Nephron (organoid): ENCODE measurements at regions not wholly inside any gene's neighbourhood (a gene's known extent, or its start where the extent isn't known, plus 50 kb on each side); places are given as distances from the start of the nearest gene placed in this dataset.

Experiments used
- H3K27ac Mint-ChIP-seq, 3 experiments: 2 replicates each; pipeline ENCODE4 v1.8.0; 2020; ENCODE audit warnings: mixed read lengths in 3 of 3, mild to moderate bottlenecking in 2 of 3, moderate library complexity in 1 of 3
- H3K27me3 Mint-ChIP-seq: 2 replicates; pipeline ENCODE4 v1.8.0; 2021; ENCODE audit warnings: low read depth, mild to moderate bottlenecking, moderate library complexity, mixed read lengths
- H3K36me3 Mint-ChIP-seq: 2 replicates; pipeline ENCODE4 v1.8.0; 2020; ENCODE audit warnings: low read depth, mixed read lengths
- H3K4me1 Mint-ChIP-seq: 2 replicates; pipeline ENCODE4 v1.8.0; 2020; ENCODE audit warnings: mixed read lengths
- H3K4me3 Mint-ChIP-seq, 3 experiments: 2 replicates each; pipeline ENCODE4 v1.8.0; 2020; ENCODE audit warnings: mild to moderate bottlenecking in 3 of 3, mixed read lengths in 3 of 3, moderate library complexity in 2 of 3
- H3K9me3 Mint-ChIP-seq: 2 replicates; pipeline ENCODE4 v1.8.0; 2020; ENCODE audit warnings: mixed read lengths
- TF ChIP-seq, protein P1 (sequence below), 3 experiments: fragments of 200-600 bp; sonication (generic); IDR thresholded peaks; one replicate each; pipeline ENCODE4 v1.5.0; 2021; ENCODE audit warnings: antibody characterized with exemption in 3 of 3; ENCODE audit not compliant: unreplicated experiment in 3 of 3

DNA sequence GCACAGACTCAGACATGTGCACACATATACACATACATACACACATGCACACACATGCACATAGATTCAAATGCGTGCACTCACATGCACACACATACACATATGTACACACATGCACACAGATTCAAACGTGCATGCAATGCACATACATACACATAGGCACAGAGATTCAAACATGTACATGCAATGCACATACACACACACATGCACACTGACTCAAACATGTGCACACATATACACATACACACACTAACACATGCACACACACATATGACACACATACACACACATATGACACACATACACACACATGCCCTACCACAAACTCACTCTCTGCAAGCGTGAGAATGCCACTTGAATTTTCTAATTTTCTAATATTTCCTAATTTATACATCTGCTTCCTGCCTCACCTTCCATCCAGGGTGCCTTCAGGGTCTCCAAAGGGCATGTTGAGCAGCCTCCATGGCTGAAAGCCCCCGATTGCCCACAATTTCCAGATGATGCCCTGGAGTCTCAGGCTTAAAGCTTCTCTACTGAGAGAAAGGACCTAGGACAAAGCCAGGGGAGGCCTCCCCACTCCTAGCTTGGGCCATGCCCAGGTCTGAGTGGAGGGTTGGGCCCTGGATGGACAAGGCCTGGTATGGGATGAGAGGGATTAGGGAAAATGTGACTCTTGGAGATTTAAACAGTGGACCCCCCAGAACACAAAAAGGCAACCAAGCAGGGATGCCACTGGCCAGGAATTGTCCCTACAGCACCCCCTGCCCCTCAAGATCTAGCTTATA is 487.1 kb downstream of the TCERG1L start:
- Mint-ChIP-seq H3K4me1 (no peaks in the 10 kb centered on the region), H3K9me3 (peaks cover 12% of the 10 kb centered on the region), H3K4me3 (no peak overlapping the region), H3K36me3 (no peaks in the 10 kb centered on the region), H3K27ac (no peak overlapping the region), H3K27me3 (peaks cover 12% of the 10 kb centered on the region)
- TF ChIP-seq, protein P1, sequence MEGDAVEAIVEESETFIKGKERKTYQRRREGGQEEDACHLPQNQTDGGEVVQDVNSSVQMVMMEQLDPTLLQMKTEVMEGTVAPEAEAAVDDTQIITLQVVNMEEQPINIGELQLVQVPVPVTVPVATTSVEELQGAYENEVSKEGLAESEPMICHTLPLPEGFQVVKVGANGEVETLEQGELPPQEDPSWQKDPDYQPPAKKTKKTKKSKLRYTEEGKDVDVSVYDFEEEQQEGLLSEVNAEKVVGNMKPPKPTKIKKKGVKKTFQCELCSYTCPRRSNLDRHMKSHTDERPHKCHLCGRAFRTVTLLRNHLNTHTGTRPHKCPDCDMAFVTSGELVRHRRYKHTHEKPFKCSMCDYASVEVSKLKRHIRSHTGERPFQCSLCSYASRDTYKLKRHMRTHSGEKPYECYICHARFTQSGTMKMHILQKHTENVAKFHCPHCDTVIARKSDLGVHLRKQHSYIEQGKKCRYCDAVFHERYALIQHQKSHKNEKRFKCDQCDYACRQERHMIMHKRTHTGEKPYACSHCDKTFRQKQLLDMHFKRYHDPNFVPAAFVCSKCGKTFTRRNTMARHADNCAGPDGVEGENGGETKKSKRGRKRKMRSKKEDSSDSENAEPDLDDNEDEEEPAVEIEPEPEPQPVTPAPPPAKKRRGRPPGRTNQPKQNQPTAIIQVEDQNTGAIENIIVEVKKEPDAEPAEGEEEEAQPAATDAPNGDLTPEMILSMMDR (IDR thresholded peaks at IDR 0.05; ENCODE audit: unreplicated experiment in 3 of 3), result no peak

DNA sequence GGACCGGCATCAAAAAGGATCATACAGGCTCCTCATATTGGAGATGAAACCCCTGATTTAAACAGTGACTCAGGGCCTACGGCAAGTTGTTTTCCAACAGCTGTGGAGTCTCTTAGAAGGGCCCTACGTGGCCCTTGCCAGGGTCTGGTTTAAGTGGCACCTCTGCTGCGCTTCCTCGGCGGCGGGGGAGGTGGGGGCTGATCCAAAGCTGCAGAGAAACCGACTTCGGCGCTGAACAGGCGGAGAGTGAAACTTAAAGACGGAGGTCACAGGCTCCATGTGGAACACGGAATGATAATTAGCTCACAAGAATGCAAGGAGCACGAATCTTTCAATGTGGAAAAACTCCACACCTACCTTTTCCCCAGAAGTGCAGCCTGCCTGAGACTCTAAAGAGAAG is 477.9 kb downstream of the TCERG1L start:
- Mint-ChIP-seq H3K9me3 (no peaks in the 10 kb centered on the region), H3K4me3 (no peak overlapping the region), H3K27ac (no peak overlapping the region), H3K4me1 (no peaks in the 10 kb centered on the region), H3K27me3 (peaks cover 19% of the 10 kb centered on the region), H3K36me3 (no peaks in the 10 kb centered on the region)
- TF ChIP-seq, protein P1 (IDR thresholded peaks at IDR 0.05; ENCODE audit: unreplicated experiment in 3 of 3), result no peak

DNA sequence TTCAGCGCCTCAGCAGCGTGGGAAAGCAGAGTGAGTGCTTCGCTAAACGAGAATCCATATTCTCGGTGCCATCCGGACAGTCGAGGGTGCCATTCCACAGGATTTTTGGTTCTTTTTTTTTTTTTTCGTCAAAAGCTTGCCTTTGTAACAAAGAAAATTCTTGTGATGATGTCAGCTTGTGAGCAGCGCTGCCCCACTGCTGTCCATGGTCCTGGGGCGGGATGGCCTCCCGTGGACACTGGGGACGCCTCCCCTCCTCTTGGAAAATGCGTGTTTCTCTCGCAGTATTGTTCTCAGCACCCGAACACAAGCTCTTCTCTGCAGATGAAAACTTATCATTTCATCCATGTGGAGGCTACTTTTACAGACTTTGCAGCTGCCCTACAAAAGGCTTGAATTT is 477.4 kb downstream of the TCERG1L start:
- no peak overlapping the region for H3K27ac Mint-ChIP-seq
- no peaks in the 10 kb centered on the region for H3K36me3 Mint-ChIP-seq
- H3K4me3 Mint-ChIP-seq, result no peak overlapping the region
- no peaks in the 10 kb centered on the region for H3K4me1 Mint-ChIP-seq
- TF ChIP-seq, protein P1 (IDR thresholded peaks at IDR 0.05; ENCODE audit: unreplicated experiment in 3 of 3), result no peak
- H3K27me3 Mint-ChIP-seq, result peaks cover 19% of the 10 kb centered on the region
- no peaks in the 10 kb centered on the region for H3K9me3 Mint-ChIP-seq

DNA sequence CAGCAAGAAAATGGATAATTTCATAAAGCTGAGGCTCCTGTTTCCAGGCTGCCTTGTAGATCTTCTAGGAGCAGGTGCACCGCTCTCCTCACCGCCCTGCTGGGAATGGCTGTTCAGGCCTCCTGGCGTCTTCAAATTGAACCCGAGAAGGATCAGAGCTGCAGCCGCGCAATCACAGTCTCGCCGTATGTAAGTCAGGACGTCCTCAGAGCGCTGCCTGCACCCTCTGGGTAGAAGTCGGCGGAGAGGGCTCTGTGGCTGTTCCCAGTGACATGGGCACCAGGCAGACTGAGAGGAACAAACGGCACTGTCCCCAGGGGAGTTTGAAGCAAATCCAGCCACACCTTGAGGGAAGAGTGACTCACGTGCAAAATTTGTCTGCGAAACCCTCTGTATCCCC is 476.9 kb downstream of the TCERG1L start:
- H3K4me1 Mint-ChIP-seq, result no peaks in the 10 kb centered on the region

DNA sequence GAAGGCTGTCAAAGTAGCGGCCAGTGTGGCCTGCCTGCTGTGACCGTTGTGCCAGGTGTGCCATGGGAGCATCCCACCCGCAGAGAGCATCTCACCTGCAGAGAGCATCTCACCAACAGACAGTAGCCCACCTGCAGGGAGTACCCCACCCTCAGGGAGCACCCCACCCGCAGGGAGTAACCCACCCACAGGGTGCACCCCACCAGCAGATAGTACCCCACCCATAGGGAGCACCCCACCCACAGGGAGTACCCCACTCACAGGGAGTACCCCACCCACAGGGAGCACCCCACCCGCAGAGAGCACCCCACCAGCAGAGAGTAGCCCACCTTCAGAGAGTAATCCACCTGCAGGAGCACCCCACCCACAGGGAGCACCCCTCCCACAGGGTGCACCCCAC is 476.5 kb downstream of the TCERG1L start:
- no peak overlapping the region for H3K4me3 Mint-ChIP-seq
- H3K4me1 Mint-ChIP-seq, result no peaks in the 10 kb centered on the region
- no peaks in the 10 kb centered on the region for H3K36me3 Mint-ChIP-seq
- H3K9me3 Mint-ChIP-seq, result no peaks in the 10 kb centered on the region
- H3K27ac Mint-ChIP-seq, result no peak overlapping the region
- peaks cover 27% of the 10 kb centered on the region for H3K27me3 Mint-ChIP-seq
- TF ChIP-seq, protein P1 (IDR thresholded peaks at IDR 0.05; ENCODE audit: unreplicated experiment in 3 of 3), result no peak

More for the DNA sequence above, 476.9 kb downstream of the TCERG1L start:
- Mint-ChIP-seq H3K27ac (no peak overlapping the region), H3K4me3 (no peak overlapping the region), H3K27me3 (peaks cover 23% of the 10 kb centered on the region), H3K36me3 (no peaks in the 10 kb centered on the region), H3K9me3 (no peaks in the 10 kb centered on the region)
- TF ChIP-seq, protein P1 (IDR thresholded peaks at IDR 0.05; ENCODE audit: unreplicated experiment in 3 of 3), result no peak

DNA sequence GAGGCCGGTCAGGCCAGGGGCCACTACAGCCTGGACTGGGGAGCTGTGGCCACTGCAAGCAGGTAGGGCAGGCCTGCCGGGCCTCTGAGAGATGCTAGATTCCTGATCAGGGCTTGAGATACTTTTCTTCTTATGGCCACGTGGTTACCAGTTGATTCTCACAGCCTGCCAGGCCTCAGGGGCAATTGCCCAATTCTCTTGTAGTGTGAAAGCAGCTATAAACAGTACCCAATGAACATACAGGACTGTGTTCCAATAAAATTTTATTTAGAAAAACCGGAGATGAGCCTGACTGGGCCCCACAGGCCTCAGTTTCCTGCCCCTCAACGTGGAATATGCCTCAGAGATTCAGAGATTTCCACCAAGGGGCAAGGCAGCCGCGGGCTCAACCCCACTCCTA is 475.2 kb downstream of the TCERG1L start:
- no peak overlapping the region for H3K4me3 Mint-ChIP-seq
- H3K27me3 Mint-ChIP-seq, result peaks cover 27% of the 10 kb centered on the region
- no peaks in the 10 kb centered on the region for H3K9me3 Mint-ChIP-seq
- TF ChIP-seq, protein P1 (IDR thresholded peaks at IDR 0.05; ENCODE audit: unreplicated experiment in 3 of 3), result no peak
- no peak overlapping the region for H3K27ac Mint-ChIP-seq
- H3K36me3 Mint-ChIP-seq, result no peaks in the 10 kb centered on the region
- no peaks in the 10 kb centered on the region for H3K4me1 Mint-ChIP-seq
